Adipocyte (in vitro differentiated cells): ENCODE measurements at regions not wholly inside any gene's neighbourhood (a gene's known extent, or its start where the extent isn't known, plus 50 kb on each side); places are given as distances from the start of the nearest gene placed in this dataset.

ENCODE experiments used
- DNase-seq: peaks from one replicate; pipeline ENCODE4 v3.0.0-alpha.2; 2015; ENCODE audit warnings: low read depth
- H3K27me3 ChIP-seq: replicated peaks from 2 replicates; pipeline ENCODE4 v1.7.0; 2013; ENCODE audit warnings: mild to moderate bottlenecking, low read length, moderate library complexity; ENCODE audit not compliant: control insufficient read depth, insufficient read depth
- H3K36me3 ChIP-seq: 2 replicates; pipeline ENCODE4 v1.7.0; 2013; ENCODE audit warnings: low read length, mild to moderate bottlenecking, moderate library complexity; ENCODE audit not compliant: control insufficient read depth, insufficient read depth, severe bottlenecking
- H3K4me1 ChIP-seq: 2 replicates; pipeline ENCODE4 v1.7.0; 2013; ENCODE audit warnings: mild to moderate bottlenecking, low read length, moderate library complexity; ENCODE audit not compliant: control insufficient read depth, insufficient read depth
- H3K4me3 ChIP-seq: 2 replicates; pipeline ENCODE4 v1.7.0; 2013; ENCODE audit warnings: mild to moderate bottlenecking, low read length, moderate library complexity
- H3K9ac ChIP-seq: 2 replicates; pipeline ENCODE4 v1.7.0; 2013; ENCODE audit warnings: mild to moderate bottlenecking, low read length, moderate library complexity
- H3K9me3 ChIP-seq: 2 replicates; pipeline ENCODE4 v1.7.0; 2013; ENCODE audit warnings: mild to moderate bottlenecking, low read length, moderate library complexity; ENCODE audit not compliant: control insufficient read depth

- peaks cover 23% of the 10 kb centered on the region for H3K36me3 ChIP-seq
- no peaks in the 10 kb centered on the region for H3K9me3 ChIP-seq
- H3K27me3 ChIP-seq, result no peaks in the 10 kb centered on the region
- H3K4me1 ChIP-seq, result peaks cover 12% of the 10 kb centered on the region
- peak; percentile 25 for DNase-seq
- no peak overlapping the region for H3K9ac ChIP-seq
- H3K4me3 ChIP-seq, result no peak overlapping the region
Measured at GRCh38 chr20:19807946-19808330, 49.9 kb downstream of the RIN2 start.

DNA sequence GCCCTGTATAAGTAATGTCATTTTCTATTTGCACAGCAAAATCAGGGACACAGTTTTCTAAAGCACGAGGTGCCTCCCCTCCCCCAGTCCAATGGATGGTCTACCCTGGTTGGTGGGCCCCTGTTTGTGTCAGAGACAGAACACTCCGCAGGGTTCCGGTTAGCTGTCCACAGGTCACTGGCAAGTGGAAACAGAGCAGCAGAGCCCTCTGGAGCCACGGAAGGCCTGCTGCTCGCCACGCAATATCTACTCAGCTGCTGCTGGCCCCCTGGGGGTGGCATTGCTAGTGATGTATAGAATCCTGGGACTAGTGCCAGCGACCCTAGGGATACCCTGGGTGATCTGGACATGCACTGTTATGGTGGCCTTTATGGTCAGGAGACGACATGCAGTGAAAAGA is 50.4 kb downstream of the RIN2 start:
- Histone ChIP-seq H3K4me1 (peaks cover 18% of the 10 kb centered on the region), H3K9me3 (no peaks in the 10 kb centered on the region), H3K4me3 (no peak overlapping the region), H3K9ac (no peak overlapping the region), H3K36me3 (peaks cover 18% of the 10 kb centered on the region), H3K27me3 (no peaks in the 10 kb centered on the region)
- DNase-seq, result no peak

- no peak for DNase-seq
Measured at GRCh38 chr20:19809505-19809904, 51.4 kb downstream of the RIN2 start.

DNA sequence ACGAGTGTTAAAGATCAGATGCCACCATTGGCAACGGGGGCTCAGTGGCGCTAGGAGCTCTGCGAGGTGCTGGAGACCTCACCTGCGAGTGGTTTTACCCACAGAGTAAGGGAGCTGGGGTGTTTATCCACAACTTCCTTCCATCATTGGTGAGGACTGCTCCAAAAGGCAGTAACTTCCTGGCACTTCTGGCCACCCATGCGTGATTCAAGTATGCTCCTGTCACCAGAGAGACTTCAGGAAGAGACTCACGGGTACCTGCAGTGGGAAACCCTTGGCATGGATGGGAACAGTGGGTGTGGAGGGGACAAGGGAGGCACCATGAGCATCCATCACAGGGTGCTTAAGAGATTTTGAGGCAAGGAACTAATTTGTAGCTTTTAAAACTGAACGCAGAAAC is 53.2 kb downstream of the RIN2 start:
- Histone ChIP-seq H3K9me3 (no peaks in the 10 kb centered on the region), H3K4me1 (peaks cover 44% of the 10 kb centered on the region), H3K27me3 (no peaks in the 10 kb centered on the region), H3K36me3 (peaks cover 15% of the 10 kb centered on the region), H3K4me3 (no peak overlapping the region), H3K9ac (no peak overlapping the region)
- no peak for DNase-seq

More at GRCh38 chr20:19809505-19809904, 51.4 kb downstream of the RIN2 start:
- peaks cover 28% of the 10 kb centered on the region for H3K4me1 ChIP-seq
- H3K36me3 ChIP-seq, result peaks cover 18% of the 10 kb centered on the region
- no peak overlapping the region for H3K9ac ChIP-seq
- H3K27me3 ChIP-seq, result no peaks in the 10 kb centered on the region
- no peaks in the 10 kb centered on the region for H3K9me3 ChIP-seq
- H3K4me3 ChIP-seq, result no peak overlapping the region

DNA sequence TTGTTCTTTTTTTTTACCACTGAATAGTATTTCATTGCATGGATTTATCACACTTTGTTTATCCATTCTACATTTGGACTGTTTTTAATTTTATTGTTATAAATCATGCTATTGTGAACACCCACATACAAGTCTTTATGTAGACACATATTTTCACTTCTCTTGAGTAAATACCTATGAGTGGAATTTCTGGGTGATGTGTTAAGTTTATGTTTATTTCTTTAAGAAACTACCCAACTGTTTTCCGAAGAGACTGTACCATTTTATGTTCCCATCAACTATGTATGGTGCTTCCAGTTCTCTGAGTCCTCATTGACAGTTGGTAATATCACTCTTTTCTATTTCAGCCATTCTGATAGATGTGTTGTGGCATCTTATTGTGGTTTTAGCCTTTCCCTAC is 54.0 kb downstream of the RIN2 start:
- H3K4me1 ChIP-seq, result peaks cover 46% of the 10 kb centered on the region
- peak; percentile 40 for DNase-seq
- H3K9ac ChIP-seq, result no peak overlapping the region
- no peak overlapping the region for H3K4me3 ChIP-seq
- H3K27me3 ChIP-seq, result no peaks in the 10 kb centered on the region
- no peaks in the 10 kb centered on the region for H3K9me3 ChIP-seq
- H3K36me3 ChIP-seq, result peaks cover 15% of the 10 kb centered on the region

GRCh38 chr20:19812696-19813095 is 54.6 kb downstream of the RIN2 start:
- no peak for DNase-seq
- H3K9ac ChIP-seq, result no peak overlapping the region
- no peaks in the 10 kb centered on the region for H3K27me3 ChIP-seq
- peaks cover 15% of the 10 kb centered on the region for H3K36me3 ChIP-seq
- no peak overlapping the region for H3K4me3 ChIP-seq
- H3K4me1 ChIP-seq, result peaks cover 44% of the 10 kb centered on the region
- no peaks in the 10 kb centered on the region for H3K9me3 ChIP-seq

GRCh38 chr20:19813846-19814640 is 56.0 kb downstream of the RIN2 start:
- no peak for DNase-seq
- Histone ChIP-seq H3K27me3 (no peaks in the 10 kb centered on the region), H3K36me3 (peaks cover 13% of the 10 kb centered on the region), H3K9me3 (peaks cover 2% of the 10 kb centered on the region), H3K4me3 (peak overlapping the region; percentile 43), H3K9ac (peak overlapping the region; percentile 43), H3K4me1 (peaks cover 44% of the 10 kb centered on the region)

DNA sequence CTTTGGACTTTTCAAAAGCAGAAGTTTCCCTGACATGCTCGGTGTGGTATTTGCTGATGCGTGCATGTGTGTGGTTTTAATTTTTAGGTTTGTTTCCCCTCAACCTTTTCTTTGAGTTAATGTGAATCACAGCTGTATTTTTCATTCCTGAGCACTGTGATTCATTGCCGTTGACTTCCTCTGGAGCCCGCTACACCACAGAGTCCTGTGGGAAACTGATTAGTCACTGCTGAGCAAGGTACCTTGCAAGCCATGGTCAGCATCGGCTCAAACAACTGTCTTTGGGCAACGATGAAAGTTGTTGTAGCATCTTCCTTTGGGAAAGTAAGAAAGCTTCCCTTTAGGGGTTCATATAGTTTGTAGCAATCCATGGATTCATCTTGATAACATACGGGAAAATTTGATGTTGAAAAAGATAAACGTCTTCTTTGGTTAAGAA is 57.5 kb downstream of the RIN2 start:
- Histone ChIP-seq H3K27me3 (no peaks in the 10 kb centered on the region), H3K9me3 (peaks cover 6% of the 10 kb centered on the region), H3K9ac (peak overlapping the region; percentile 65), H3K4me3 (peak overlapping the region; percentile 16), H3K4me1 (peaks cover 44% of the 10 kb centered on the region), H3K36me3 (peaks cover 5% of the 10 kb centered on the region)
- peak; percentile 94 for DNase-seq

DNA sequence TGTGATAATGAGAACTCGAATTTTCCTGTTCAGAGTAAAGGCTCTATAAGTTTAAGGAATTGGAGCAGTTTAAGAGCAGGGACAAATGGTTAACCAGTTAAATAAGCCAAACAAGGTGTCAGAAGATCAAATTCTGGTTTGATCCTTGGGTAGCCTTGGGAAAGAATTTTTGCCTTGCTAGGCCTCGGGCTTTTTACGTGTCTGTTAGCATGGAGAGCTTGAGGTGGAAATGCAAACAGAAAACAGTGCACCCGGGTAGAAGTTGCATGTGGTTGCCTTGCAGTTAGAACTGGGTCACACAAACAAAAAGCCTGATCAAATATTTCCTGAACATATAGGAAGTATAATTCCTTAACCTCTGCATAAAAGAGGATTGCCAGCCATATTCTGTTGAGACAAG is 58.3 kb downstream of the RIN2 start:
- Histone ChIP-seq H3K4me3 (no peak overlapping the region), H3K9me3 (peaks cover 6% of the 10 kb centered on the region), H3K27me3 (no peaks in the 10 kb centered on the region), H3K9ac (peak overlapping the region; percentile 15), H3K36me3 (no peaks in the 10 kb centered on the region), H3K4me1 (peaks cover 44% of the 10 kb centered on the region)
- DNase-seq, result no peak

DNA sequence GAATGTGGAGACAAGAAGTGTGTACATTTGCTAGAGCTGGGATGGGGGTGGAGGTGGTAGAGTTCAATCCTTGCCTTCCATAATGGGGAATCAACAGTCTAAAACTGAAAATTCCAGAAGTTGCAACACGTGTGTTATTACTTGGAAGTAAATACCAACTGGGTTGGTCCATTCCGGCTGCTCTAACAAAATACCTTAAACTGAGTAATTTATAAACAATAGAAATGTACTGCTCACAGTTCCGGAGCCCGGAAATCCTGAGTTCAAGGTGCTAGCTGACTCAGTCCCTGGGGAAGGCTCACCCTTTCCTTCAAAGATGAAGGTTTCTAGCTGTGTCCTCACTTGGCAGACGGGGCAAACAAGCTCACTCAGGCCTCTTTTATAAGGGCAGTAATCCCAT is 59.0 kb downstream of the RIN2 start:
- Histone ChIP-seq H3K9me3 (peaks cover 6% of the 10 kb centered on the region), H3K4me3 (no peak overlapping the region), H3K36me3 (no peaks in the 10 kb centered on the region), H3K9ac (no peak overlapping the region), H3K4me1 (peaks cover 44% of the 10 kb centered on the region), H3K27me3 (no peaks in the 10 kb centered on the region)
- DNase-seq, result peak; percentile 68

DNA sequence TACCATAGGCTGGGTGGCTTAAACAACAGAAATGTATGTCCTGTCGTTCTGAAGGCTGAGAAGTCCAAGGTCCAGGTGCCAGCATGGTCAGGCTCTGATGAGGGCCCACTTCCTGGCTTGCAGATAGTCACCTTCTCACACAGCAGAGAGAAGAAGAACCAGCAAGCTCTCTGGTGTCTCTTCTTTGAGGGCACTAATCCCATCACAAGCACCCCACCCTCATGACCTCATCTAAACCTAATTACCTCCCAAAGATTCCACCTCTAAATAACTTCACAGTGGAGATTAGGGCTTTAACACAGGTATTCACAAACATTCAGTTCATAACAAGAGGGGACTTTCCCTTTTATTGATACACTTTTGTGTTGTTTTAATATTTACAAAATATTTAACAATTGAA is 61.1 kb downstream of the RIN2 start:
- no peak overlapping the region for H3K9ac ChIP-seq
- H3K4me3 ChIP-seq, result no peak overlapping the region
- H3K27me3 ChIP-seq, result no peaks in the 10 kb centered on the region
- peaks cover 6% of the 10 kb centered on the region for H3K9me3 ChIP-seq
- H3K36me3 ChIP-seq, result no peaks in the 10 kb centered on the region
- peaks cover 30% of the 10 kb centered on the region for H3K4me1 ChIP-seq
- no peak for DNase-seq
